Vagina (tissue), 2 donors: ENCODE measurements at regions not wholly inside any gene's neighbourhood (a gene's known extent, or its start where the extent isn't known, plus 50 kb on each side); places are given as distances from the start of the nearest gene placed in this dataset.

ENCODE experiments used
- CTCF ChIP-seq, 3 experiments: fragments of 450-650 bp in 2 of 3; fragments of 200-600 bp in 1 of 3; sonication (generic) in 1 of 3; IDR thresholded peaks; one replicate each; pipeline ENCODE4 v1.5.1; 2017 to 2019; ENCODE audit warnings: antibody characterized with exemption in 3 of 3, mild to moderate bottlenecking in 2 of 3, moderate library complexity in 2 of 3
- POLR2A ChIP-seq, 2 donors: fragments of 450-650 bp; IDR thresholded peaks; one replicate each; pipeline ENCODE4 v1.6.1; 2017; ENCODE audit warnings: antibody characterized with exemption in 2 of 2, mild to moderate bottlenecking in 2 of 2, moderate library complexity in 2 of 2
- POLR2AphosphoS5 ChIP-seq, 2 donors: sonication (generic); formaldehyde crosslinking; IDR thresholded peaks; one replicate each; pipeline ENCODE4 v1.9.0; 2017; ENCODE audit warnings: antibody characterized with exemption in 2 of 2, mild to moderate bottlenecking in 2 of 2, low read depth in 1 of 2; ENCODE audit not compliant: insufficient read depth in 1 of 2

GRCh38 chr6:5855787-5856470 lies 150.8 kb downstream of the NRN1 start:
- TF ChIP-seq CTCF (IDR thresholded peaks at IDR 0.05) (no peak), POLR2A (IDR thresholded peaks at IDR 0.05) (no peak), POLR2AphosphoS5 (IDR thresholded peaks at IDR 0.05; ENCODE audit: insufficient read depth in 1 of 2, low read depth in 1 of 2) (no peak)
